Naive thymus-derived CD8-positive, alpha-beta T cell (primary cell): ENCODE measurements at regions not wholly inside any gene's neighbourhood (a gene's known extent, or its start where the extent isn't known, plus 50 kb on each side); places are given as distances from the start of the nearest gene placed in this dataset.

ENCODE experiments used
- ATAC-seq, 2 donors: fragments of 150-1000 bp; cut with Tn5 transposase in 1 of 2; sonication (Bioruptor Pico), chemical (Tn5 transposase) in 1 of 2; 1 replicate in 1 of 2; 2 replicates in 1 of 2; pipeline ENCODE4 v1.10.0; 2021; ENCODE audit warnings: mild to moderate bottlenecking in 2 of 2, moderate library complexity in 2 of 2
- POLR2A ChIA-PET: fragments of 350-600 bp; sonication (Branson Sonifier 250); formaldehyde crosslinking; loops from one replicate; lab custom pipeline; 2021; ENCODE audit warnings: antibody characterized with exemption; lab: Charles Lee
- DNase-seq, 10 donors: peaks; one replicate each; pipeline versions ENCODE4 v3.0.0 to v3.0.0-alpha.2; 2020 to 2022
- H3K27ac Mint-ChIP-seq, 10 donors: one replicate each; pipeline ENCODE4 v1.8.0; 2020 to 2022; ENCODE audit warnings: mild to moderate bottlenecking in 10 of 10, mixed read lengths in 10 of 10, moderate library complexity in 4 of 10, inconsistent platforms in 1 of 10
- H3K27me3 Mint-ChIP-seq, 5 donors: one replicate each; pipeline ENCODE4 v1.8.0; 2021 to 2022; ENCODE audit warnings: mixed read lengths in 5 of 5
- H3K36me3 Mint-ChIP-seq, 3 donors: one replicate each; pipeline ENCODE4 v1.8.0; 2020 to 2022; ENCODE audit warnings: mixed read lengths in 3 of 3, mild to moderate bottlenecking in 2 of 3, inconsistent platforms in 1 of 3
- H3K4me1 Mint-ChIP-seq, 4 donors: one replicate each; pipeline ENCODE4 v1.8.0; 2021 to 2022; ENCODE audit warnings: mixed read lengths in 4 of 4
- H3K4me3 Mint-ChIP-seq, 10 donors: one replicate each; pipeline ENCODE4 v1.8.0; 2020 to 2022; ENCODE audit warnings: mild to moderate bottlenecking in 10 of 10, mixed read lengths in 10 of 10, moderate library complexity in 6 of 10, inconsistent platforms in 1 of 10
- H3K9me3 Mint-ChIP-seq, 9 donors: one replicate each; pipeline ENCODE4 v1.8.0; 2020 to 2022; ENCODE audit warnings: mixed read lengths in 9 of 9, mild to moderate bottlenecking in 3 of 9, inconsistent platforms in 1 of 9, moderate library complexity in 1 of 9

DNA sequence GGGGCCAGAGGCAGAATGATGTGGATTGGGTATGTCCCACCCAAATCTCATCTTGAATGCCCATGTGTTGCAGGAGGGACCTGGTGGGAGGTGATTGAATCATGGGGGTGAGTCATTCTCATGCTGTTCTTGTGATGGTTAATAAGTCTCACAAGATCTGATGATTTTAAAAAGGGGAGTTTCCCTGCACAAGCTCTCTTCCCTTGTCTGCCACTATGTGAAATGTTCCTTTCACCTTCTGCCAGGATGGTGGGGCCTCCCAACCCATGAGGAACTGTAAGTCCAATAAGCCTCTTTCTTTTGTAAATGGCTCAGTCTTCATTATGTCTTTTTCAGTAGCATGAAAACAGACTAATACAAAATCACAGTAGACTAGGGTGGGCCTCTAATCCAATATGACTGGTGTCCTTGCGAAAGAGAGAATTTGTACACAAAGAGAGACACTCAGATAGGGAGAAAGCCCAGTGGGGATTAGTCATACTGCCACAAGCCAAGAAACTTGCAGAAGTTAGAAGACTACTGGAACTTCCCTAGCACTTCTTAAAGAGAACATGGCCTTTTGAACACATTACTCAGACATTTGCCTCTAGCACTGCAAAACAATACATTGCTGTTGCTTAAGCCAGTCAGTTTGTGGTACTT, 68.4 kb downstream of the ANXA1 start:
- Mint-ChIP-seq H3K4me3 (no peak overlapping the region), H3K4me1 (no peaks in the 10 kb centered on the region), H3K36me3 (peaks cover 0 to 3% (median 0%) of the 10 kb centered on the region in 3 donors), H3K9me3 (peaks cover 0 to 3% (median 0%) of the 10 kb centered on the region in 9 donors), H3K27me3 (peaks cover 19 to 67% (median 30%) of the 10 kb centered on the region in 5 donors), H3K27ac (peak overlapping the region in 1 of 10 donors; percentile 6)
- ATAC-seq (no peak), DNase-seq (no peak)
- POLR2A ChIA-PET: no interaction called here

DNA sequence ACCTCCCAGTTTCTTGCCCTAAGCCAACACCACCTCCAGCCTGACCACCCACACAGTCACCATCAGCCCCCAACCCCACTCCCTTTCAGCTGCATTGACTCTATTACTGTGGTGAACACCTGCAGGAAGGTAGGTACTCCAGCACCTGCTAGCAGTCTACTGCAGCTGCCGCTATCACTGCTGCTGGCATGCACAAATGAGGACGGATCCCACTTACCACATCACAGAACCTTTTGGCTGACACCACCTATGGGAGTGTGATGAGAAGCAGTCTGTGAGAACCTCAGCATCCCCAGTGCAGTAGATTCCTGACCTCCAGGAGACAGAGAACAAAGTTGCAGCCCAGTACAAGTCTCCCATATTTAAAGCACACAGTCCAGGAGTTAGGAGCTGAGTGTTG, 71.9 kb downstream of the ANXA1 start:
- no peak overlapping the region for H3K27ac Mint-ChIP-seq
- H3K9me3 Mint-ChIP-seq: peaks cover 0 to 5% (median 0%) of the 10 kb centered on the region in 9 donors
- peaks cover 0 to 5% (median 0%) of the 10 kb centered on the region in 3 donors for H3K36me3 Mint-ChIP-seq
- ATAC-seq (no peak), DNase-seq (no peak)
- no peak overlapping the region for H3K4me3 Mint-ChIP-seq
- POLR2A ChIA-PET: no interaction called here
- peaks cover 15 to 52% (median 26%) of the 10 kb centered on the region in 5 donors for H3K27me3 Mint-ChIP-seq
- H3K4me1 Mint-ChIP-seq: no peaks in the 10 kb centered on the region

GRCh38 chr9:73229543-73229942, 77.9 kb downstream of the ANXA1 start:
- ATAC-seq: no peak
- Mint-ChIP-seq H3K27ac (no peak overlapping the region), H3K27me3 (peaks cover 2 to 11% (median 6%) of the 10 kb centered on the region in 5 donors), H3K4me1 (no peaks in the 10 kb centered on the region), H3K9me3 (peaks cover 0 to 5% (median 0%) of the 10 kb centered on the region in 9 donors), H3K36me3 (peaks cover 0 to 5% (median 0%) of the 10 kb centered on the region in 3 donors), H3K4me3 (no peak overlapping the region)
- POLR2A ChIA-PET: no interaction called here
- no peak for DNase-seq

DNA sequence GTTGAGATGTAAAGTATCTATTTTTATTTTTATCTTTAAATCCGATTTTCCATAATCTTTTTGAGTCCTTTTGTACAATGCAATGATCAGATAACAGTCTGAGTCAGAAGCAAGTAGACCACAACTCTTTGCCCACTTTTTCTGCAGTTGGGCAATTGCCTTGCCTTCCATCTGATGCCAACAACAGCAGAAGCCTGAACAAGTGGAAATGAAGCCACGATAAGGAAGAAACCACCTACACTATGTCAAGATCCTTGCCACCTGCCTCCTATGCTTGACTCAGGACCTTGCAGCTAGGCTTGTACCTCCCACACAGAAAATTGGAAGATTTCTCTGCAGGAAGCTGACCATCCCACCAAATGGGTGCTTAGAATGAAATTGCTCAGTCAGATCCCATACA, 78.6 kb downstream of the ANXA1 start:
- DNase-seq (no peak), ATAC-seq (no peak)
- peaks cover 0 to under 1% (median 0%) of the 10 kb centered on the region in 3 donors for H3K36me3 Mint-ChIP-seq
- POLR2A ChIA-PET: no interaction called here
- peaks cover under 1 to 7% (median 2%) of the 10 kb centered on the region in 5 donors for H3K27me3 Mint-ChIP-seq
- H3K9me3 Mint-ChIP-seq: peaks cover 0 to under 1% (median 0%) of the 10 kb centered on the region in 9 donors
- H3K4me3 Mint-ChIP-seq: no peak overlapping the region
- H3K4me1 Mint-ChIP-seq: no peaks in the 10 kb centered on the region
- no peak overlapping the region for H3K27ac Mint-ChIP-seq

DNA sequence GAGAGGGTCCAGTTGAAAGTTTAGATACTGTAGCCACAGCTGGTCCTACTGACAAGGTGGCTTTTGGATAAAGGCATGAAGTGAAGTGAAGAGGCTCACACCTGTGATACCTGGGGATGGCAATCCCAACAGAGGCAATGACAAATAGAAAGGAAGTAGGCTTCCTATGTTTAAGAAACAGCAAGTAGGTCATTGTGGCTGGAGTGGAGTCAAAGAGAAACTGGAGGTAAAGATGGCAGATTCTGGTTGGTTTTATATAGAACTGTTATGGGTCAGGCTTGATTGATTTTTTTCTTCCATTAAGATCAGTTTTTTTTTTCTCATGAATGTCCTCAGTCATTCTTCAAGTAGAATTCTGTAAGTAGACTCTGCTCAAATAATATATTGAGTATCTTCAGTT, 79.5 kb downstream of the ANXA1 start:
- H3K4me1 Mint-ChIP-seq: no peaks in the 10 kb centered on the region
- POLR2A ChIA-PET: no interaction called here

GRCh38 chr9:73233359-73234007, 81.8 kb downstream of the ANXA1 start:
- Mint-ChIP-seq H3K36me3 (no peaks in the 10 kb centered on the region), H3K4me1 (no peaks in the 10 kb centered on the region), H3K27me3 (peaks cover 3 to 24% (median 9%) of the 10 kb centered on the region in 5 donors), H3K9me3 (no peaks in the 10 kb centered on the region), H3K4me3 (no peak overlapping the region), H3K27ac (no peak overlapping the region)
- POLR2A ChIA-PET: no interaction called here
- DNase-seq (no peak), ATAC-seq (no peak)

More for the DNA sequence above, 79.5 kb downstream of the ANXA1 start:
- H3K36me3 Mint-ChIP-seq: no peaks in the 10 kb centered on the region
- no peak for DNase-seq
- no peak overlapping the region for H3K27ac Mint-ChIP-seq
- ATAC-seq: no peak
- H3K9me3 Mint-ChIP-seq: no peaks in the 10 kb centered on the region
- H3K27me3 Mint-ChIP-seq: peaks cover 0 to 10% (median 4%) of the 10 kb centered on the region in 5 donors
- no peak overlapping the region for H3K4me3 Mint-ChIP-seq

DNA sequence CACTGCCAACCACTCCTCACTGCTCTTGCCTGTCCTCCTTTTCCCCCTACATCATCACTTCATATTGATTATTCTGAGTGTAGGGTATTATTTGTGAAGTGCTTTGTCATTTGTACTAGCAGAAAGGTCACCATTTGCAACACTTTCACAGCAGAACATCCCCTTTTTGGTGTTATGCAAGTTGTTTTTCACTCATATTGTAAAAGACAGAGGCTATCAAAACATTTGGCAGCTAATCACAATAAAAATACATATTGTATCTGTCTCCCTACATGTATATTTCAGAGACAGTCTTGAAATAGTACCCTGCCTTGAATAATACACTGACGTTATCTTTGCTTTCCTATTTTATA, 82.3 kb downstream of the ANXA1 start:
- no peaks in the 10 kb centered on the region for H3K36me3 Mint-ChIP-seq
- no peaks in the 10 kb centered on the region for H3K4me1 Mint-ChIP-seq
- ATAC-seq: no peak
- no peak for DNase-seq
- peaks cover 3 to 24% (median 11%) of the 10 kb centered on the region in 5 donors for H3K27me3 Mint-ChIP-seq
- no peak overlapping the region for H3K27ac Mint-ChIP-seq
- H3K9me3 Mint-ChIP-seq: no peaks in the 10 kb centered on the region
- POLR2A ChIA-PET: no interaction called here
- H3K4me3 Mint-ChIP-seq: no peak overlapping the region

- H3K4me1 Mint-ChIP-seq: no peaks in the 10 kb centered on the region
- DNase-seq: no peak
- peaks cover 0 to 3% (median 0%) of the 10 kb centered on the region in 9 donors for H3K9me3 Mint-ChIP-seq
- H3K36me3 Mint-ChIP-seq: no peaks in the 10 kb centered on the region
- no peak overlapping the region for H3K4me3 Mint-ChIP-seq
- H3K27ac Mint-ChIP-seq: no peak overlapping the region
- POLR2A ChIA-PET: no interaction called here
- peaks cover 9 to 34% (median 14%) of the 10 kb centered on the region in 5 donors for H3K27me3 Mint-ChIP-seq
- no peak for ATAC-seq
These were observed 85.5 kb downstream of the ANXA1 start for GRCh38 chr9:73237140-73237539.

- Mint-ChIP-seq H3K4me1 (no peaks in the 10 kb centered on the region), H3K27ac (no peak overlapping the region), H3K27me3 (peaks cover 10 to 44% (median 14%) of the 10 kb centered on the region in 5 donors), H3K4me3 (no peak overlapping the region), H3K36me3 (no peaks in the 10 kb centered on the region), H3K9me3 (peaks cover 0 to 3% (median 0%) of the 10 kb centered on the region in 9 donors)
- ATAC-seq: no peak
- no peak for DNase-seq
- POLR2A ChIA-PET: no interaction called here
These were observed 88.1 kb downstream of the ANXA1 start for GRCh38 chr9:73239570-73240265.

DNA sequence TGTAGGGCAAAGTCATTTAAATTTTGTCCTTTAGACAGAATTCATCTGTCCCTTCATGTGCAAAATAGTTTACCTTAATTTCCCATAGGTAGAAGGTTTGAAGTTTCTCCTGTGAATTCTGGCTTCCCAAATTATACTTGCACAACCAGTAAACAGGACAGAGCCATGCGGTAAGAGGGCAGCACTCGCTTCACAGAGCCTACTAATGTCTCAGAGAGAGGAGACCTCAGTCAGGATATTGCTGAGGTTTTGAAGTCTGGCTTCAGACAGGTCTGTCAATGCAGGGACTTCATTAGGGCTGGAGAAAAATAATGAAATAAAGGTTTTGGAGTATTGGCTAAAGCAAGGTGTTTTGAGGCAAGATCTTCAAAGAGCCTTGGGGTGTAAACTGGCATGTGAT, 91.4 kb downstream of the ANXA1 start:
- POLR2A ChIA-PET: no interaction called here
- Mint-ChIP-seq H3K9me3 (peaks cover 0 to 3% (median 0%) of the 10 kb centered on the region in 9 donors), H3K4me1 (no peaks in the 10 kb centered on the region), H3K27ac (no peak overlapping the region), H3K4me3 (no peak overlapping the region), H3K36me3 (no peaks in the 10 kb centered on the region), H3K27me3 (peaks cover 0 to 35% (median 9%) of the 10 kb centered on the region in 5 donors)
- DNase-seq: no peak
- ATAC-seq: no peak

- DNase-seq: no peak
- ATAC-seq: no peak
- Mint-ChIP-seq H3K36me3 (no peaks in the 10 kb centered on the region), H3K4me1 (no peaks in the 10 kb centered on the region), H3K9me3 (peaks cover 0 to 11% (median 3%) of the 10 kb centered on the region in 9 donors), H3K4me3 (no peak overlapping the region), H3K27me3 (peaks cover 0 to 6% (median 0%) of the 10 kb centered on the region in 5 donors), H3K27ac (no peak overlapping the region)
- POLR2A ChIA-PET: no interaction called here
These were observed 107.5 kb downstream of the ANXA1 start for GRCh38 chr9:73259086-73259696.

- no peak overlapping the region for H3K27ac Mint-ChIP-seq
- H3K27me3 Mint-ChIP-seq: peaks cover 0 to 3% (median 0%) of the 10 kb centered on the region in 5 donors
- no peaks in the 10 kb centered on the region for H3K36me3 Mint-ChIP-seq
- POLR2A ChIA-PET: no interaction called here
- no peak overlapping the region for H3K4me3 Mint-ChIP-seq
- ATAC-seq (no peak), DNase-seq (no peak)
- no peaks in the 10 kb centered on the region for H3K4me1 Mint-ChIP-seq
- peaks cover 0 to 9% (median 3%) of the 10 kb centered on the region in 9 donors for H3K9me3 Mint-ChIP-seq
These were observed 108.8 kb downstream of the ANXA1 start for GRCh38 chr9:73260506-73260905.

GRCh38 chr9:73264631-73265030, 113.0 kb downstream of the ANXA1 start:
- Mint-ChIP-seq H3K27me3 (peaks cover 0 to 4% (median 0%) of the 10 kb centered on the region in 5 donors), H3K4me1 (no peaks in the 10 kb centered on the region), H3K27ac (no peak overlapping the region), H3K4me3 (no peak overlapping the region), H3K36me3 (no peaks in the 10 kb centered on the region), H3K9me3 (peaks cover 0 to 1% (median 0%) of the 10 kb centered on the region in 9 donors)
- POLR2A ChIA-PET: no interaction called here
- ATAC-seq (no peak), DNase-seq (no peak)
